ENCODE measurements at regions not wholly inside any gene's neighbourhood (a gene's known extent, or its start where the extent isn't known, plus 50 kb on each side); places are given as distances from the start of the nearest gene placed in this dataset.

DNA sequence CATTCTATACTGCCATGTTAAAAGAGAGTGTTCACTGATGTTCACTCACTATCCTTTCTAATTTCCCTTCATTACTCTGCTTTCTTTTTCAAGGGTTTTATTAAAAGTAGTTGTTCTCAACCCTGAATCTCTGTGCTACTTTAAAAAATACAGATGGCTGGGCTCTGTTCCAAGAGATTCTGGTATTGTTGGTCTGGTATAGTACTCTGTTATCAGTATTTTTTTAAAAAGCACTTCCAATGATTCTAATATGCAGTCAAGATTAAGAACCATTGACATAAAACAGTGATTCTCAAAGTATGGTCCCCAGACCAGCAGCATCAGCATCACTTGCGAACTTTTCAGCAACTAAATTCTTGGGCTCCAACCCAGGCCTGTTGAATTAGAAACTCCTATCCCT, 77.0 kb upstream of the STARD4 start:
- POLR2A ChIA-PET: no interaction called here
- no peak for DNase-seq (ENCODE audit: extremely low spot score)
- CTCF ChIA-PET: no interaction called here
- TF ChIP-seq LEF1 (IDR thresholded peaks at IDR 0.05; ENCODE audit: borderline replicate concordance): no peak
- TF ChIP-seq ARNT (IDR thresholded peaks at IDR 0.05): no peak

DNA sequence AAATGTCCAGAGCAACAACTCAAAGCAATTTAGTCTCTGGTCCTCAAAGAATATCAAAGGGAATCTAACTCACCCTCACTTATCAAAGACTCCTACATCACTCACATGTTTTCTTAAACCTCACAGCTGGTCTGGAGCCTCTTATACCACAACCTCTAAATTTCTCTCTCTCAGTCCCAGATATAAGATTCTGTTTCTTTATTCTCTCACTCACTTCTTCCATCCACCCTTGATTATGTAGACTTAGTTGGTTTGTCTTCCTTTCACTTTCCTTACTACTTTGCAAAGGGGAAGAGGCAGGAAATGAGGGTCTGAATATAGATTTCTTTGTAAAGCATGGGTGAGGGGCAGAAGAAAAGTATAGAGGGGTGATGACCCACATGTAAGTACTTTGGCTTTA, 75.4 kb upstream of the STARD4 start:
- CTCF ChIA-PET: no interaction called here
- no peak for DNase-seq (ENCODE audit: extremely low spot score)
- no peak for TF ChIP-seq ARNT (IDR thresholded peaks at IDR 0.05)
- POLR2A ChIA-PET: no interaction called here

DNA sequence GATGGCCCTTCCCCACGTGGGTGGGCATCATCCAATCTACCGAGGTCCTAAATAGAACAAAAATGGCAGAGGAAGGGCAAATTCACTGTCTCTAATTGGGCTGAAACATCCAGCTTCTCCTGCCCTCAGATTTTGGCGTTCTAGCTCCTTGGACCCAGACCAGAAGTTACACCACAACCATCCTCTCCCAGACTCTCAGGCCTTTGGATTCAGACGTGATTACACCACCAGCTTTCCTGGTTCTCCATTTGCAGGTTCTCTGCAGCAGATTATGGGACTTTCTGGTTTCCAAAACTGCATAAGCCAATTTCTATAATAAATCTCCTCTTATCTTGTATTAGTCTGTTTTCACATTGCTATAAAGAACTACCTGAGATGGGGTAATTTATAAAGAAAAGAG, 73.6 kb upstream of the STARD4 start:
- DNase-seq (ENCODE audit: extremely low spot score): no peak
- ChIA-PET POLR2A (no interaction called here), CTCF (no interaction called here)

GRCh38 chr5:111585291-111585690, 73.0 kb upstream of the STARD4 start:
- DNase-seq (ENCODE audit: extremely low spot score): no peak
- CTCF ChIA-PET: no interaction called here
- no peak for TF ChIP-seq L3MBTL2 (conservative IDR thresholded peaks at IDR 0.05)
- TF ChIP-seq BHLHE40 (IDR thresholded peaks at IDR 0.05; ENCODE audit: borderline replicate concordance): no peak
- no peak for TF ChIP-seq TARDBP (IDR thresholded peaks at IDR 0.05)
- TF ChIP-seq NFRKB (IDR thresholded peaks at IDR 0.05): no peak
- POLR2A ChIA-PET: no interaction called here

More for the DNA sequence above, 73.6 kb upstream of the STARD4 start:
- no peak for TF ChIP-seq FOXK2 (IDR thresholded peaks at IDR 0.05)
- no peak for TF ChIP-seq BHLHE40 (IDR thresholded peaks at IDR 0.05; ENCODE audit: borderline replicate concordance)
- no peak for TF ChIP-seq ARNT (IDR thresholded peaks at IDR 0.05)
- TF ChIP-seq, protein P1, sequence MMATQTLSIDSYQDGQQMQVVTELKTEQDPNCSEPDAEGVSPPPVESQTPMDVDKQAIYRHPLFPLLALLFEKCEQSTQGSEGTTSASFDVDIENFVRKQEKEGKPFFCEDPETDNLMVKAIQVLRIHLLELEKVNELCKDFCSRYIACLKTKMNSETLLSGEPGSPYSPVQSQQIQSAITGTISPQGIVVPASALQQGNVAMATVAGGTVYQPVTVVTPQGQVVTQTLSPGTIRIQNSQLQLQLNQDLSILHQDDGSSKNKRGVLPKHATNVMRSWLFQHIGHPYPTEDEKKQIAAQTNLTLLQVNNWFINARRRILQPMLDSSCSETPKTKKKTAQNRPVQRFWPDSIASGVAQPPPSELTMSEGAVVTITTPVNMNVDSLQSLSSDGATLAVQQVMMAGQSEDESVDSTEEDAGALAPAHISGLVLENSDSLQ (IDR thresholded peaks at IDR 0.05): no peak
- no peak for TF ChIP-seq SUZ12 (IDR thresholded peaks at IDR 0.05)
- no peak for TF ChIP-seq ZNF384 (IDR thresholded peaks at IDR 0.05)
- no peak for TF ChIP-seq NFRKB (IDR thresholded peaks at IDR 0.05)
- no peak for TF ChIP-seq LEF1 (IDR thresholded peaks at IDR 0.05; ENCODE audit: borderline replicate concordance)

GRCh38 chr5:111584651-111585050, 72.3 kb upstream of the STARD4 start:
- POLR2A ChIA-PET: no interaction called here

GRCh38 chr5:111583758-111584203, 71.4 kb upstream of the STARD4 start:
- POLR2A ChIA-PET: no interaction called here
- TF ChIP-seq ELF4 (IDR thresholded peaks at IDR 0.05) (no peak), LEF1 (IDR thresholded peaks at IDR 0.05; ENCODE audit: borderline replicate concordance) (no peak), ARNT (IDR thresholded peaks at IDR 0.05) (no peak), CTBP1 (IDR thresholded peaks at IDR 0.05; ENCODE audit: borderline replicate concordance) (no peak), FOXK2 (IDR thresholded peaks at IDR 0.05) (no peak), SUZ12 (IDR thresholded peaks at IDR 0.05) (no peak), ZNF384 (IDR thresholded peaks at IDR 0.05) (no peak), FOXM1 (IDR thresholded peaks at IDR 0.05; ENCODE audit: borderline replicate concordance) (no peak), TARDBP (IDR thresholded peaks at IDR 0.05) (no peak), SP1 (IDR thresholded peaks at IDR 0.05) (no peak), NFRKB (IDR thresholded peaks at IDR 0.05) (no peak), FOXA1 (IDR thresholded peaks at IDR 0.05) (no peak)
- TF ChIP-seq, protein P1 (IDR thresholded peaks at IDR 0.05): no peak
- no peak for DNase-seq (ENCODE audit: extremely low spot score)
- CTCF ChIA-PET: no interaction called here

More at GRCh38 chr5:111584651-111585050, 72.3 kb upstream of the STARD4 start:
- TF ChIP-seq HDGF (IDR thresholded peaks at IDR 0.05; ENCODE audit: borderline replicate concordance): no peak
- TF ChIP-seq, protein P1 (IDR thresholded peaks at IDR 0.05): no peak
- no peak for TF ChIP-seq BHLHE40 (IDR thresholded peaks at IDR 0.05; ENCODE audit: borderline replicate concordance)
- TF ChIP-seq ARNT (IDR thresholded peaks at IDR 0.05): no peak
- no peak for TF ChIP-seq FOXA1 (IDR thresholded peaks at IDR 0.05)
- TF ChIP-seq FOXK2 (IDR thresholded peaks at IDR 0.05): no peak
- no peak for TF ChIP-seq SUZ12 (IDR thresholded peaks at IDR 0.05)
- TF ChIP-seq ZNF384 (IDR thresholded peaks at IDR 0.05): no peak
- no peak for TF ChIP-seq LEF1 (IDR thresholded peaks at IDR 0.05; ENCODE audit: borderline replicate concordance)
- TF ChIP-seq ELF4 (IDR thresholded peaks at IDR 0.05): no peak
- TF ChIP-seq TARDBP (IDR thresholded peaks at IDR 0.05): no peak
- TF ChIP-seq NFRKB (IDR thresholded peaks at IDR 0.05): no peak
- TF ChIP-seq L3MBTL2 (conservative IDR thresholded peaks at IDR 0.05): no peak
- no peak for TF ChIP-seq SP1 (IDR thresholded peaks at IDR 0.05)
- CTCF ChIA-PET: no interaction called here
- DNase-seq (ENCODE audit: extremely low spot score): no peak

DNA sequence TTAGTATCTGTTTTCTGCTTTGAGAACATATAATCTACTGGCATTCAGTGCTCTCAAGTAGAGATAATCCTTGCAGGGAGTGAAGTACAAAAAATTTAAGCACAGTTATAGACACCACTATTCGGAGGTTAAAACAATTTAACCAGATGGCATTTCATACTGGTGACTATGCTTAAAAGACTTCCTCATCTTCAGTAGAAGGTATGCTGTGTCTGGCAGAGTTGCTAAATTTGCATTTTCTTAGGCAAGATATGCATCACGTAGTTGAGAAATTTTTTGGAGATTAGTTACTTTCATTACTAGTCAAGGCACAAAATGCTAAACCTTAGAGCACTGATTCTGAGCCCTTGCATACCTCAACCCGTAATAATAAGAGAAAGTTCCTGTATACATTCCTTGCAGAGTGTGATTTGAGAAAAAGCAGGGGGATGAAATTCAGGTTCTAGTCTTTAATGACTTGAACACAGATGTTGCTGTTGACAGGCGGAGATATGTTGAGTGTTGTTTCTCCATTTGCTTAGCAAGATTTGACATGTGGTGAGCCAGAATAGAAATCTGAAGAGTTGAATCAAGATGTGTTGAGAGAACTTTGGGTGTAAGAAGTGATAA, 70.8 kb upstream of the STARD4 start:
- CTCF ChIA-PET: no interaction called here
- DNase-seq (ENCODE audit: extremely low spot score): no peak
- TF ChIP-seq SP1 (IDR thresholded peaks at IDR 0.05) (no peak), BHLHE40 (IDR thresholded peaks at IDR 0.05; ENCODE audit: borderline replicate concordance) (no peak), ARNT (IDR thresholded peaks at IDR 0.05) (no peak), ZNF384 (IDR thresholded peaks at IDR 0.05) (no peak), CTBP1 (IDR thresholded peaks at IDR 0.05; ENCODE audit: borderline replicate concordance) (no peak), TARDBP (IDR thresholded peaks at IDR 0.05) (no peak), ELF4 (IDR thresholded peaks at IDR 0.05) (no peak), NFRKB (IDR thresholded peaks at IDR 0.05) (no peak), HDGF (IDR thresholded peaks at IDR 0.05; ENCODE audit: borderline replicate concordance) (no peak), SUZ12 (IDR thresholded peaks at IDR 0.05) (no peak), FOXK2 (IDR thresholded peaks at IDR 0.05) (no peak), FOXA1 (IDR thresholded peaks at IDR 0.05) (no peak), L3MBTL2 (conservative IDR thresholded peaks at IDR 0.05) (no peak), LEF1 (IDR thresholded peaks at IDR 0.05; ENCODE audit: borderline replicate concordance) (no peak), FOXM1 (IDR thresholded peaks at IDR 0.05; ENCODE audit: borderline replicate concordance) (no peak)
- TF ChIP-seq, protein P1 (IDR thresholded peaks at IDR 0.05): no peak
- POLR2A ChIA-PET: no interaction called here
